Heart right ventricle (tissue), 16 donors: ENCODE measurements at regions not wholly inside any gene's neighbourhood (a gene's known extent, or its start where the extent isn't known, plus 50 kb on each side); places are given as distances from the start of the nearest gene placed in this dataset.

ENCODE experiments used
- ATAC-seq, 8 donors: fragments of 200-7000 bp; cut with Tn5 transposase; one replicate each; pipeline ENCODE4 v1.9.1; 2020; ENCODE audit warnings: mild to moderate bottlenecking in 8 of 8, moderate library complexity in 8 of 8, moderate number of reproducible peaks in 1 of 8
- DNase-seq, 2 donors: peaks; one replicate each; pipeline ENCODE4 v3.0.0-alpha.2; 2020
- H3K27ac ChIP-seq, 10 donors: fragments of 200-600 bp; sonication (generic) in 2 of 10; one replicate each; pipeline versions ENCODE4 v1.5.0 to v1.8.0; 2020 to 2022; ENCODE audit warnings: mild to moderate bottlenecking in 3 of 10
- H3K27me3 ChIP-seq, 7 donors: fragments of 200-600 bp; one replicate each; pipeline ENCODE4 v1.8.0; 2021 to 2022; ENCODE audit warnings: mild to moderate bottlenecking in 2 of 7
- H3K36me3 ChIP-seq, 9 donors: fragments of 200-600 bp; sonication (generic) in 1 of 9; one replicate each; pipeline versions ENCODE4 v1.5.0 to v1.8.0; 2020 to 2022; ENCODE audit warnings: mild to moderate bottlenecking in 2 of 9
- H3K4me1 ChIP-seq, 9 donors: fragments of 200-600 bp; sonication (generic) in 1 of 9; one replicate each; pipeline versions ENCODE4 v1.5.0 to v1.8.0; 2020 to 2022; ENCODE audit warnings: mild to moderate bottlenecking in 4 of 9
- H3K4me3 ChIP-seq, 10 donors: fragments of 200-600 bp; sonication (generic) in 2 of 10; one replicate each; pipeline versions ENCODE4 v1.5.0 to v1.8.0; 2020 to 2022; ENCODE audit warnings: mild to moderate bottlenecking in 7 of 10, moderate library complexity in 2 of 10
- H3K9me3 ChIP-seq, 11 donors: fragments of 200-600 bp in 10 of 11; sonication (generic) in 2 of 11; one replicate each; pipeline versions ENCODE4 v1.5.0 to v1.8.0; 2013 to 2022; ENCODE audit warnings: mild to moderate bottlenecking in 2 of 11, control low read depth in 1 of 11, moderate library complexity in 1 of 11
- CTCF ChIP-seq, 9 donors: fragments of 200-600 bp; sonication (generic) in 2 of 9; IDR thresholded peaks; one replicate each; pipeline versions ENCODE4 v1.5.0 to v1.8.0; 2021 to 2022; ENCODE audit warnings: antibody characterized with exemption in 9 of 9, mild to moderate bottlenecking in 5 of 9, moderate library complexity in 1 of 9
- WGBS, 2 donors: extraction: QIAGEN DNeasy Blood & Tissue Kit; methylation state at CpG; one replicate each; pipeline ENCODE4 v1.1.7; 2013; ENCODE audit warnings: inconsistent platforms in 1 of 2; 5-methylcytosine and 5-hydroxymethylcytosine counted together
- intact Hi-C, 10 donors: fragments of 100-400 bp; cut with DNase I; formaldehyde crosslinking; loops; one replicate each; pipeline versions ENCODE4 v1.11.1 to v1.14.2; 2022
- donor health status: Arrhythmogenic right ventricular cardiomyopathy.
- donor health status: ischemic (EF 13 %, LVEDD 7.1; RV severe dilation, severe dysfunction).
- donor health status: healthy with polysubstance abuse.
- donor health status: DM: no; HTN: yes; CAD: no.
- donor health status: DM: no; HTN: no; CAD: no.
- donor health status: ischemic (EF 25% LVEDD 6.9; RV normal size, moderate dysfunction).
- donor health status: ischemic (EF 25% LVEDD 5.7; RV mildly dilated, moderate dysfunction).
- donor health status: healthy.
- donor health status: DM: yes; HTN: yes; CAD: no.
- donor health status: Ischemic cardiomyopathy.
- donor health status: ischemic (EF 35%, LVEDD 5.7; RV mildly dilated, moderate dysfunction).
- donor health status: nonischemic (EF 11% LVEDD 7.7; RV severe dilation, severe dysfunction).
- donor health status: DM: yes; HTN: yes; CAD: no.
- donor health status: PGD.
- donor health status: ischemic (EF 29% LVEDD 5.4; RV normal size, mild dysfunction).
- donor health status: nonischemic (EF 23%, LVEDD 6.1; RV moderate dilation, normal function).

GRCh38 chr12:30063435-30063945, 279.7 kb upstream of the TMTC1 start:
- TF ChIP-seq CTCF (IDR thresholded peaks at IDR 0.05) = no peak
- peaks cover 0 to 17% (median 0%) of the 10 kb centered on the region in 11 donors for H3K9me3 ChIP-seq
- no peak overlapping the region for H3K4me3 ChIP-seq
- H3K4me1 ChIP-seq = no peaks in the 10 kb centered on the region
- H3K27me3 ChIP-seq = no peaks in the 10 kb centered on the region
- DNase-seq = no peak
- no peaks in the 10 kb centered on the region for H3K36me3 ChIP-seq
- intact Hi-C loops = no loop called here
- ATAC-seq = no peak
- H3K27ac ChIP-seq = no peak overlapping the region

- no peak for ATAC-seq
- no peak for TF ChIP-seq CTCF (IDR thresholded peaks at IDR 0.05)
- intact Hi-C loops = no loop called here
- Histone ChIP-seq H3K4me3 (no peak overlapping the region), H3K9me3 (no peaks in the 10 kb centered on the region), H3K36me3 (no peaks in the 10 kb centered on the region), H3K4me1 (no peaks in the 10 kb centered on the region), H3K27me3 (peaks cover 0 to 4% (median 0%) of the 10 kb centered on the region in 7 donors), H3K27ac (no peak overlapping the region)
- WGBS, 2 donors = 58 to 67% methylated on average over 2 of the region's 2 CpGs
- DNase-seq = no peak
Measured at GRCh38 chr12:30048371-30048770, 264.6 kb upstream of the TMTC1 start.

- Histone ChIP-seq H3K27me3 (no peaks in the 10 kb centered on the region), H3K36me3 (no peaks in the 10 kb centered on the region), H3K4me1 (no peaks in the 10 kb centered on the region), H3K9me3 (no peaks in the 10 kb centered on the region), H3K27ac (no peak overlapping the region), H3K4me3 (no peak overlapping the region)
- intact Hi-C loops = no loop called here
- ATAC-seq (peak in 4 of 8 donors; percentile 25 to 52 (median 42)), DNase-seq (no peak)
- TF ChIP-seq CTCF (IDR thresholded peaks at IDR 0.05) = no peak
- 37 to 53% methylated on average over 5 of the region's 5 CpGs for WGBS, 2 donors
Measured at GRCh38 chr12:30047516-30048254, 263.9 kb upstream of the TMTC1 start.

- H3K4me1 ChIP-seq = no peaks in the 10 kb centered on the region
- H3K27ac ChIP-seq = no peak overlapping the region
- H3K27me3 ChIP-seq = no peaks in the 10 kb centered on the region
- H3K4me3 ChIP-seq = no peak overlapping the region
- H3K9me3 ChIP-seq = no peaks in the 10 kb centered on the region
- DNase-seq (no peak), ATAC-seq (no peak)
- no peak for TF ChIP-seq CTCF (IDR thresholded peaks at IDR 0.05)
- WGBS, 2 donors = 70 to 94% methylated on average over 2 of the region's 2 CpGs
- intact Hi-C loops = no loop called here
- H3K36me3 ChIP-seq = no peaks in the 10 kb centered on the region
Measured at GRCh38 chr12:30046376-30046775, 262.6 kb upstream of the TMTC1 start.
